MG63 (cell line): ENCODE measurements at regions not wholly inside any gene's neighbourhood (a gene's known extent, or its start where the extent isn't known, plus 50 kb on each side); places are given as distances from the start of the nearest gene placed in this dataset.

Experiments
- DNase-seq: peaks from one replicate; pipeline ENCODE4 v3.0.0-alpha.2; 2020
- H3K27me3 ChIP-seq: fragments of 250-450 bp; sonication (Bioruptor Pico); 2 replicates; pipeline ENCODE4 v1.5.1; 2020; ENCODE audit warnings: mild to moderate bottlenecking, moderate library complexity
- H3K36me3 ChIP-seq: fragments of 250-450 bp; sonication (Bioruptor Pico); 2 replicates; pipeline ENCODE4 v1.5.1; 2020; ENCODE audit warnings: mild to moderate bottlenecking, moderate library complexity
- H3K4me3 ChIP-seq: fragments of 250-450 bp; sonication (Bioruptor Pico); 2 replicates; pipeline ENCODE4 v1.5.1; 2020; ENCODE audit warnings: mild to moderate bottlenecking, moderate library complexity
- H3K9me3 ChIP-seq: fragments of 250-450 bp; sonication (Bioruptor Pico); 2 replicates; pipeline ENCODE4 v1.5.1; 2020; ENCODE audit warnings: mild to moderate bottlenecking, moderate library complexity

- no peaks in the 10 kb centered on the region for H3K9me3 ChIP-seq
Measured at GRCh38 chr10:106133451-106133850, 1031.1 kb downstream of the SORCS1 start.

GRCh38 chr10:106132956-106133355 is 1031.5 kb downstream of the SORCS1 start:
- Histone ChIP-seq H3K4me3 (no peak overlapping the region), H3K9me3 (no peaks in the 10 kb centered on the region), H3K36me3 (no peaks in the 10 kb centered on the region), H3K27me3 (no peaks in the 10 kb centered on the region)
- DNase-seq: no peak

More at GRCh38 chr10:106133451-106133850, 1031.1 kb downstream of the SORCS1 start:
- H3K36me3 ChIP-seq: no peaks in the 10 kb centered on the region
- no peak overlapping the region for H3K4me3 ChIP-seq
- no peak for DNase-seq
- no peaks in the 10 kb centered on the region for H3K27me3 ChIP-seq

- no peaks in the 10 kb centered on the region for H3K27me3 ChIP-seq
- peaks cover 5% of the 10 kb centered on the region for H3K9me3 ChIP-seq
- H3K4me3 ChIP-seq: no peak overlapping the region
- no peaks in the 10 kb centered on the region for H3K36me3 ChIP-seq
- no peak for DNase-seq
Measured at GRCh38 chr10:106114656-106115186, 1049.8 kb downstream of the SORCS1 start.

- Histone ChIP-seq H3K9me3 (peaks cover 1% of the 10 kb centered on the region), H3K36me3 (no peaks in the 10 kb centered on the region), H3K4me3 (no peak overlapping the region), H3K27me3 (no peaks in the 10 kb centered on the region)
- DNase-seq: no peak
Measured at GRCh38 chr10:106111246-106111645, 1053.3 kb downstream of the SORCS1 start.

GRCh38 chr10:106107706-106108105 is 1056.8 kb downstream of the SORCS1 start:
- no peaks in the 10 kb centered on the region for H3K27me3 ChIP-seq
- peak; percentile 23 for DNase-seq
- no peaks in the 10 kb centered on the region for H3K36me3 ChIP-seq
- no peaks in the 10 kb centered on the region for H3K9me3 ChIP-seq
- H3K4me3 ChIP-seq: no peak overlapping the region

GRCh38 chr10:106106114-106106513 is 1058.4 kb downstream of the SORCS1 start:
- no peaks in the 10 kb centered on the region for H3K27me3 ChIP-seq
- DNase-seq: no peak
- H3K36me3 ChIP-seq: no peaks in the 10 kb centered on the region
- H3K9me3 ChIP-seq: no peaks in the 10 kb centered on the region
- no peak overlapping the region for H3K4me3 ChIP-seq

GRCh38 chr10:106089855-106090254 is 1074.7 kb downstream of the SORCS1 start:
- Histone ChIP-seq H3K4me3 (no peak overlapping the region), H3K27me3 (no peaks in the 10 kb centered on the region), H3K36me3 (no peaks in the 10 kb centered on the region), H3K9me3 (no peaks in the 10 kb centered on the region)
- no peak for DNase-seq

GRCh38 chr10:106086391-106086790 is 1078.1 kb downstream of the SORCS1 start:
- no peak for DNase-seq
- Histone ChIP-seq H3K9me3 (no peaks in the 10 kb centered on the region), H3K36me3 (no peaks in the 10 kb centered on the region)

GRCh38 chr10:106083572-106083971 is 1080.9 kb downstream of the SORCS1 start:
- no peaks in the 10 kb centered on the region for H3K36me3 ChIP-seq
- H3K4me3 ChIP-seq: no peak overlapping the region
- no peaks in the 10 kb centered on the region for H3K27me3 ChIP-seq
- H3K9me3 ChIP-seq: no peaks in the 10 kb centered on the region
- DNase-seq: no peak

More at GRCh38 chr10:106086391-106086790, 1078.1 kb downstream of the SORCS1 start:
- no peaks in the 10 kb centered on the region for H3K27me3 ChIP-seq
- H3K4me3 ChIP-seq: no peak overlapping the region

- H3K36me3 ChIP-seq: no peaks in the 10 kb centered on the region
- no peak overlapping the region for H3K4me3 ChIP-seq
- DNase-seq: no peak
- no peaks in the 10 kb centered on the region for H3K9me3 ChIP-seq
- no peaks in the 10 kb centered on the region for H3K27me3 ChIP-seq
Measured at GRCh38 chr10:106082865-106083264, 1081.6 kb downstream of the SORCS1 start.

GRCh38 chr10:106078895-106079576 is 1085.5 kb downstream of the SORCS1 start:
- no peak for DNase-seq
- H3K9me3 ChIP-seq: no peaks in the 10 kb centered on the region
- no peak overlapping the region for H3K4me3 ChIP-seq
- H3K27me3 ChIP-seq: no peaks in the 10 kb centered on the region
- H3K36me3 ChIP-seq: no peaks in the 10 kb centered on the region

- Histone ChIP-seq H3K9me3 (no peaks in the 10 kb centered on the region), H3K4me3 (no peak overlapping the region)
- no peak for DNase-seq
Measured at GRCh38 chr10:106076496-106076895, 1088.0 kb downstream of the SORCS1 start.

GRCh38 chr10:106053061-106053460 is 1111.4 kb downstream of the SORCS1 start:
- no peaks in the 10 kb centered on the region for H3K36me3 ChIP-seq
- H3K4me3 ChIP-seq: no peak overlapping the region
- H3K27me3 ChIP-seq: no peaks in the 10 kb centered on the region
- H3K9me3 ChIP-seq: no peaks in the 10 kb centered on the region
- no peak for DNase-seq

More at GRCh38 chr10:106076496-106076895, 1088.0 kb downstream of the SORCS1 start:
- Histone ChIP-seq H3K36me3 (no peaks in the 10 kb centered on the region), H3K27me3 (no peaks in the 10 kb centered on the region)

GRCh38 chr10:106044503-106044902 is 1120.0 kb downstream of the SORCS1 start:
- DNase-seq: no peak
- Histone ChIP-seq H3K9me3 (no peaks in the 10 kb centered on the region), H3K27me3 (no peaks in the 10 kb centered on the region), H3K4me3 (no peak overlapping the region), H3K36me3 (no peaks in the 10 kb centered on the region)

- Histone ChIP-seq H3K9me3 (no peaks in the 10 kb centered on the region), H3K36me3 (no peaks in the 10 kb centered on the region), H3K4me3 (no peak overlapping the region), H3K27me3 (no peaks in the 10 kb centered on the region)
- no peak for DNase-seq
Measured at GRCh38 chr10:106043863-106044262, 1120.6 kb downstream of the SORCS1 start.

GRCh38 chr10:106038246-106038645 is 1126.3 kb downstream of the SORCS1 start:
- Histone ChIP-seq H3K4me3 (no peak overlapping the region), H3K36me3 (no peaks in the 10 kb centered on the region), H3K27me3 (no peaks in the 10 kb centered on the region), H3K9me3 (no peaks in the 10 kb centered on the region)
- DNase-seq: no peak

GRCh38 chr10:106033065-106033464 is 1131.4 kb downstream of the SORCS1 start:
- no peaks in the 10 kb centered on the region for H3K27me3 ChIP-seq
- no peak overlapping the region for H3K4me3 ChIP-seq
- no peaks in the 10 kb centered on the region for H3K36me3 ChIP-seq
- DNase-seq: no peak
- H3K9me3 ChIP-seq: no peaks in the 10 kb centered on the region

- Histone ChIP-seq H3K9me3 (no peaks in the 10 kb centered on the region), H3K27me3 (no peaks in the 10 kb centered on the region), H3K36me3 (no peaks in the 10 kb centered on the region), H3K4me3 (no peak overlapping the region)
- DNase-seq: no peak
Measured at GRCh38 chr10:106032450-106033002, 1132.0 kb downstream of the SORCS1 start.
